ENCODE measurements at regions not wholly inside any gene's neighbourhood (a gene's known extent, or its start where the extent isn't known, plus 50 kb on each side); places are given as distances from the start of the nearest gene placed in this dataset.

GRCh38 chr12:93043192-93043876 lies 114.2 kb upstream of the EEA1 start:
- DNase-seq (ENCODE audit: low read depth, low spot score) = no peak

GRCh38 chr12:93043877-93044209 lies 114.7 kb upstream of the EEA1 start:
- DNase-seq (ENCODE audit: low read depth, low spot score) = no peak

DNA sequence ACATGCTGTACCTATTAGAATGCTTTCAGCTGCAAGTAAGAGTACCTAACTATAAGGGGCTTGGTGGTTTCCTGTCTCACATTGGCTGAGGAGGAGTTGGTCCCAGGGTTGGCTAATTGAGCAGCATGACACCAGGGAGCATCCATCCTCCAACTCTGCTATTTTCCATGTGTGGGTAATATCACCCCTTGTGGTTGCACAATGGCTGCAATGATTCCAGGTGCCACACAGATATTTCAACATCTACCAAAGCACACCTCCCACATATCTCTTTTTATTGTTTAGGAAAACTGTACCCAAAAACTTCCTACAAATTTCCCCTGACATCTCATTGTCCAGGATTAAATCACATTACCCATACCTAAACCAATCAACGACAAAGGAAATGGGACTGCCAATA lies 118.0 kb upstream of the EEA1 start:
- no peak for DNase-seq (ENCODE audit: low read depth, low spot score)

DNA sequence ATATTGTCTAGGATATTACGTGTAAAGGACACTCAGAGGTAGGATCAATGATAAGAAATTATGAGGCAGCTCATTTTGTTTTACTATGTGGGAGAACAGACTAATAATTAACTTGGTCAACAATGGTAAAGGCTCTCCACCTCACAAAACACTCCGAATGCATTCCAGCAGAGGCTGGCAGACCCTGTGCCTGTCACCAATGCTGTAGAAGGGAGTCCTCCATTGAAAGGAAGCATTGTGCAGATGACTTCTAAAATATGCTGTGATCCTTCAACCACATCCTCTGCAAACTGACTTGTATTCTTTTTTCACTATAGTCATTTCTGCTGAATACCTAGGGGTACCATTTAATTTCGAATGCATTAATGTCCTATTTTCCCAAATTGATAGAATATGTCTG lies 119.6 kb upstream of the EEA1 start:
- no peak for DNase-seq (ENCODE audit: low read depth, low spot score)

- DNase-seq (ENCODE audit: low read depth, low spot score) = no peak
Observed at GRCh38 chr12:93050026-93050747, 121.1 kb upstream of the EEA1 start.

DNA sequence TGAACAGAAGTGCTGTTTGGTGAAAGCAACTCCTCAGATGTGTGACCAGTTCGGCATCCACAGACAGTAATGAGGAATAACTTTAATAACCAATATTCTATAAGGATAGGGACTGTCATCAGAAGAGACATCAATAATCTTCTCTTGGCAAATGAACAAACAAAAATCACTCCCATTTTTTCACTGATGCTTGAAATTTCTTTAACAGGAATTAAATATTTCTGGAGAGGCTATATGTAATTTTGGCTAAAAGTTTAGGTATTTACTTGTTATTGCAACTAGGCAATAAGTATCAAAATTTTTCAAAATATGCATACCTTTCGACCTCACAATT lies 121.6 kb upstream of the EEA1 start:
- DNase-seq (ENCODE audit: low read depth, low spot score) = no peak

DNA sequence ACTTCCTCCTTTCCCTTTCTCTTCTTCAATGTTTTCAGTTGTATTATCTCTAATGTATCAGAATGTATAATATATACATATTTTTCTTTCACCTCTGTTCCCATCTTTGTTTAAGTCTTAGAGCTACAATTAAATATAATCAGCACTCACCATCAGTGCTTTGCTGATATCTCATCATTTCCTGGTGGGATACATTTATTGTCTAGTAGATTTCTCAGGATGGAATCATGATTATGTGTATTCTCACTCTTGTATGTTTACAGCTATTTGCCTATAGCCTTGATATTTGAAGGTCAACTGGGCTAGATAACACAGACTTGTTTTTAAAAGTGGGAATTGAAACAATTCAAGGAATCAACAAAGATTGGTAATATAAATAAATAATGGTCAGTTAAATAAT lies 124.9 kb upstream of the EEA1 start:
- no peak for DNase-seq (ENCODE audit: low read depth, low spot score)

- no peak for DNase-seq (ENCODE audit: low read depth, low spot score)
Observed at GRCh38 chr12:93055221-93055620, 126.1 kb upstream of the EEA1 start.

GRCh38 chr12:93056971-93057535 lies 128.0 kb upstream of the EEA1 start:
- DNase-seq (ENCODE audit: low read depth, low spot score) = no peak

DNA sequence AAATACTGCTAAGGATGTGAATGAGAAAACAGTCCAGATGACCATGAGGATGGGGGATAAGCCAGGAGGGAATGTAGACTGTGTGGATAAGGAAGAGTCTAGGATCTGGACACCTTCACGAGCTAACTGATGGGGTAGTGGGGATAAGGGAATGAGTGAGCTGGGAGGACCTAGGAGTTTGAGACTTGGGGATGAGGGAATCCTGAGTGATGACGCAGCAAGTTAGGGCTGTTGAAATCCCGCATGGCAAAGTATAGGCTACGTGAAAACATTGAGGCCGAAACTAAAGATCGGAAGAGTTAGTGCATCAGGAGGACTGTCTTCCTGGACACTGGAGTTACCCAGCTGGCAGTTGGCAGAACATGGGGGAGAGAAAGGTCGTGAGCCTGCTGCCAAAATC lies 129.2 kb upstream of the EEA1 start:
- DNase-seq (ENCODE audit: low read depth, low spot score) = no peak

GRCh38 chr12:93059288-93059687 lies 130.2 kb upstream of the EEA1 start:
- DNase-seq (ENCODE audit: low read depth, low spot score) = no peak

- DNase-seq (ENCODE audit: low read depth, low spot score) = no peak
Observed at GRCh38 chr12:93059925-93060665, 131.0 kb upstream of the EEA1 start.

DNA sequence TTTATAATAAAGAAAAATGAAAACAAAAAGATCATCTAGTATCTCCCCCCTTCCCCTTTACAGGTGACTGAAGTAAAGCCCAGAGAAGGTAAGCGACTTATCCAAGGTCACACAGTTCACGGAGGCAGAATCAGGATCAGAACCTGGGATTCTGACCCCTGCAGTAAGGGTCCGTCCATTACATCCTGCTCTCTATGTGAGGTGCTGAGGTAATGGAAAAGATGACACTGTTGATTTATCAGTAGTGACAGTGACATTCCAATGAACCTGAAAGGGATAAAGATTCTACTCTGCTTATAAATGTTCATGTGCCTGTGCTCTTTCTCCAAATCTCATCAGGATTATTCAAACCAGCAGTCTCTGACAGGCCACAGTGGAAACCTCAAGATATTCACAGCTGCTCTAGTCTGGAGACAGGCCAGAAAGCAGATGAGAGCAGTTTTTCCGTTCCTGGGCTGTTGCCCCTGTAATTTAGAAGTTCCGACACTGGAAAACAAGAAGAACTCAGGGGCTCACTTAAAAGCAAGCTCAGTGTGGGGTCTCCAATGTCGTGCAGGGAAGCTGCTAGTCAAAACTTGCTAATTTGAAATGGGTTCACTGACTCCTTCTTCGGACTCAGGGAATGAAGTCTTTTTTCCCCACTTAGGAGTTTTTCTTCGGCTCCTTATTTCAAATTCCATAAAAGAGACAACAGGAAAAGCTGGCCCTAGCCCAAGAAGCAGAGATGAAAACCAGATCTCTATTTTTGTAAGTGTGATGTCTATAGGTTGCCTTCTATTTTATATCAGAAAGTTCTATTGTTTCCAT lies 131.8 kb upstream of the EEA1 start:
- peak; percentile 12 for DNase-seq (ENCODE audit: low read depth, low spot score)

DNA sequence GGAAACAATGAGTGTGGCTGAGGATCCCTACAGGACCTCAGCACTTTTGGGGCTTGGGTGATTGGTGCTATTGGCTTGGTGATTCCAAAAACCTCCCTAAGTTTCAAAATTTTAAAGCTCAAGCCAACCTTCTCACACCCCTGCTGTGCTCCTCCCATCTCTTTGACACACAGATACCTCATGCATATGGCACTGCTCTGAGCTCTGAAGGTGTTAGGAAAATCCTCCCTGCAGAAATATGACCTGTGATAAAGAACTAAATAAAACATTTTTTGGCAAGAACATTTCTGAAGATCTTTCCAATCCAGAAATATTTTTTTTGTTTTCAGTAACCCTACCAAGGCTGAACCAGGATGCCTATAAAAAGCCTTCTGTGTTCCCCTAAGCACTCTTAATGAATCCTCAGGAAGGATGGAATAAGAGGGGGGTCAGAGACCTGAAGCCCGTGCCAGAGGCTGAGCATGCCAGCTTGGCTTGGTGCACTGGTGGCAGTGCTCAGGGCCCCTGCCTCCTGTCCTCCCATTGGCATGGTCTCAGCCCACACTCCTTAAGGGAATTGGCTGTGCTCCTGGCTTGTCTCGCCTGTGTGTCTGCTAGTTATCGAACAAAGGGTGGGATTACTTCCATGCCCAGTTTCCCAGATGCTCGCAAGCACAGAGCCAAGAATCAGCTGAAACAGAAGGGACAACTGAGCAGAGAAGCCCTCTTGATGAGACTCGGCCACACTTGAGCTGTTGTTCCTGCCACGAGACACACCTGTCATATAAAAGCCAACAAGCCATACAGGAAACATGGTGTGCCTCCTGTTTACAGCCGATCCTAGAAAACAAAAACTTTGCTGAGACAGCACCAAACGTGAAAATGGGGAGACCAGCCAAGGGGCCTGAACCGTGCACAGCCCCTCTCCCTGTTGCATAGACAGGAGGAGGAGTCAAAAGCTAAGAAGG lies 132.7 kb upstream of the EEA1 start:
- DNase-seq (ENCODE audit: low read depth, low spot score) = no peak

DNA sequence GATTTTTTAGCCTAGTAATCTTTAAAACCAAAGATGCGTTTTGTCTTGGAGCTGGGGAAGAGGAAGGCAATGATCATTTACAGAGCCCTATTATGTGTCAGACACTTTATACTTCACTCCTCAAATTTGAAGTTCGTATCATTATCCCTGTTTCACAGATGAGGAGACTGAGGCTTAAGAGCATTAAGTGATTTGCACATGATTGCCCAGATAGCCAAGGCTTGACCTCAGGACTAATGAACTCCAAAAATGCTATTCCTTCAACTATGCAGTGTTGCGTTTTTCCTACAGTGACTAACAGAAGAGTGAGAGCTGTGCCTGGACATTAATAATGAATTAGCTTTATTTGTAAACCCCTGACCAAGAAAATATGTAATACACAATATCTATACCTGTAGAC lies 136.8 kb upstream of the EEA1 start:
- DNase-seq (ENCODE audit: low read depth, low spot score) = no peak

DNA sequence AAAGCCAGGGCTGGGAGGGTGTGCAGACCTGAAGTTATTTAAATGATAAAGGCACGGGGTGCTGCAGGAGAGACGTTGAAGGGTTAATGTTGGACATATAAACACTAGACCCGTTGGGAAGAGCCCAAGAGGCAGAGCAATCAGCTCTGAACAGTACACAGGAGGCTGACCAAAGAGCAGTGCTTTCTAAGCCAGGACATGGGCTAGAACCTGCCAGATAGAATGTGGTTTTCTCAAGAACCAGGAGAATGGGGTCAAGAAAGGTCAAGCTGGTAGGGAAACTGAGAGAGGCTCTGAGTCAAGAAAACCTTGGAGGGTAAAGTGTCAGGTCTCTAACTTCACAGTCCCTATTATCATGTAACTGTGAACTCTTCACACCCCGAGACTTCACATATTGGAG lies 143.2 kb upstream of the EEA1 start:
- no peak for DNase-seq (ENCODE audit: low read depth, low spot score)

- DNase-seq (ENCODE audit: low read depth, low spot score) = no peak
Observed at GRCh38 chr12:93073324-93073723, 144.2 kb upstream of the EEA1 start.

- DNase-seq (ENCODE audit: low read depth, low spot score) = no peak
Observed at GRCh38 chr12:93078059-93078458, 149.0 kb upstream of the EEA1 start.

DNA sequence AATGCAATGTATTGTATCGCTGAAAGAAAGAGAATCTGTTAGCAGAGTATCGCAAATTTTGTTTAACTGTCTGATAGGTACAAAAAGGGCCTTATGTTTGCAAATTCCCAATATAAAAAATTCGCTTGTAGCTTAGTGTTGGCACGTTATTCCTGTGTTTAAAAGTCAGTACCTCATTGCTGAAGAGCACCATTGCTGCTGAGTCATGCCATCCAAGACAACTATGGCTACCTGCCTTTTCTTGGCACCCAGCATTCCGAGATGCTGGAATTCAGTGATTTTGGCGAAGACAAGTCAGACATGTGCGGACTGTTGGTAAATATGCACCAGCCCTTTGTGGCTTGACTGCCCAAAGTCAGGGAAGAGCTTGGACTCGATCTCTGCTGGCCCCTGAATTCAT lies 149.5 kb upstream of the EEA1 start:
- DNase-seq (ENCODE audit: low read depth, low spot score) = no peak

GRCh38 chr12:93079271-93079670 lies 150.2 kb upstream of the EEA1 start:
- no peak for DNase-seq (ENCODE audit: low read depth, low spot score)

GRCh38 chr12:93079976-93080375 lies 150.9 kb upstream of the EEA1 start:
- DNase-seq (ENCODE audit: low read depth, low spot score) = no peak
